ENCODE measurements at regions not wholly inside any gene's neighbourhood (a gene's known extent, or its start where the extent isn't known, plus 50 kb on each side); places are given as distances from the start of the nearest gene placed in this dataset.

GRCh38 chr5:2588850-2589501, 162.5 kb downstream of the IRX2 start:
- intact Hi-C loops (cut with micrococcal nuclease), result no loop called here
- H3K27me3 Mint-ChIP-seq (ENCODE audit: insufficient read depth, unreplicated experiment), result no peaks in the 10 kb centered on the region
- H3K27ac Mint-ChIP-seq (ENCODE audit: low read depth, unreplicated experiment), result peak overlapping the region; percentile 26
- H3K36me3 Mint-ChIP-seq (ENCODE audit: insufficient read depth, unreplicated experiment), result no peaks in the 10 kb centered on the region
- no TSS peak for BruUV-seq (replicated peaks)
- CTCF ChIA-PET, result interaction anchor here (0.7 kb wide), 2 partner anchors 10 to 138 kb away, joined by 3 read pairs; no protein-coding TSS in a partner anchor
- no peaks in the 10 kb centered on the region for H3K9me3 Mint-ChIP-seq (ENCODE audit: unreplicated experiment)
- peaks cover 11% of the 10 kb centered on the region for H3K4me1 Mint-ChIP-seq (ENCODE audit: insufficient read depth, unreplicated experiment)
- DNase-seq (ENCODE audit: unreplicated experiment), result peak; percentile 27
- no peak for TF ChIP-seq CTCF (IDR thresholded peaks at IDR 0.05; ENCODE audit: unreplicated experiment)
- POLR2A ChIA-PET, result interaction anchor here (0.6 to 1.0 kb wide), 3 partner anchors 8 to 53 kb away, joined by 3 to 4 read pairs (median 3); no protein-coding TSS in a partner anchor
- H3K4me3 Mint-ChIP-seq (ENCODE audit: unreplicated experiment), result no peak overlapping the region

- POLR2A ChIA-PET, result no interaction called here
- no peak for TF ChIP-seq CTCF (IDR thresholded peaks at IDR 0.05; ENCODE audit: unreplicated experiment)
- Mint-ChIP-seq H3K27ac (ENCODE audit: low read depth, unreplicated experiment) (no peak overlapping the region), H3K4me1 (ENCODE audit: insufficient read depth, unreplicated experiment) (peaks cover 11% of the 10 kb centered on the region), H3K36me3 (ENCODE audit: insufficient read depth, unreplicated experiment) (no peaks in the 10 kb centered on the region), H3K27me3 (ENCODE audit: insufficient read depth, unreplicated experiment) (no peaks in the 10 kb centered on the region), H3K9me3 (ENCODE audit: unreplicated experiment) (no peaks in the 10 kb centered on the region), H3K4me3 (ENCODE audit: unreplicated experiment) (no peak overlapping the region)
- no TSS peak for BruUV-seq (replicated peaks)
- DNase-seq (ENCODE audit: unreplicated experiment), result no peak
- CTCF ChIA-PET, result no interaction called here
- intact Hi-C loops (cut with micrococcal nuclease), result no loop called here
Measured at GRCh38 chr5:2587189-2588031, 164.1 kb downstream of the IRX2 start.

- Mint-ChIP-seq H3K9me3 (ENCODE audit: unreplicated experiment) (no peaks in the 10 kb centered on the region), H3K4me3 (ENCODE audit: unreplicated experiment) (no peak overlapping the region), H3K36me3 (ENCODE audit: insufficient read depth, unreplicated experiment) (peaks cover 5% of the 10 kb centered on the region), H3K4me1 (ENCODE audit: insufficient read depth, unreplicated experiment) (peaks cover 11% of the 10 kb centered on the region), H3K27ac (ENCODE audit: low read depth, unreplicated experiment) (no peak overlapping the region), H3K27me3 (ENCODE audit: insufficient read depth, unreplicated experiment) (no peaks in the 10 kb centered on the region)
- DNase-seq (ENCODE audit: unreplicated experiment), result no peak
- intact Hi-C loops (cut with micrococcal nuclease), result no loop called here
- CTCF ChIA-PET, result no interaction called here
- BruUV-seq (replicated peaks), result no TSS peak
- POLR2A ChIA-PET, result interaction anchor here (0.7 kb wide), 1 partner anchor 125 kb away, joined by 3 read pairs; no protein-coding TSS in a partner anchor
- TF ChIP-seq CTCF (IDR thresholded peaks at IDR 0.05; ENCODE audit: unreplicated experiment), result no peak
Measured at GRCh38 chr5:2586016-2586715, 165.3 kb downstream of the IRX2 start.

Measured in MCF 10A (cell line).